ENCODE measurements at regions not wholly inside any gene's neighbourhood (a gene's known extent, or its start where the extent isn't known, plus 50 kb on each side); places are given as distances from the start of the nearest gene placed in this dataset.

DNA sequence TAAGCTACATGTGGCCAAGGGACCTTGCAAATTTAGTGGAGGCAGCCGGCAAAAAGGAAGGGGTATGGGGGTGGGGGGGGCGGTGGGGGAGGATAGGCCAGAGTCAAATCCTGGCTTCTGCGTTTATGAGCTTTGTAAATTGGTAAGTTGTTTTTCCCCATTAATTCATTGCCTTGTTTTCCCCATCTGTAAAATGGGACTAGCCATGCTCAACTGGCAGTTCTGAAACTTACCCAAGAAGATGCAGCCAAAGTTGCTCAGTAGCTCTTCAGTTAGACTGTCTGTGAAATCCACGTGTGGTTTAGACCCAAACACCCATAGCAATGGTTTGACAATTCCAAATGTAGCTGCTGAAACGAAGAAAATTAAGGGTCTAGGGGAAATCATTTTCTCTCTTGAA is 52.3 kb upstream of the FAM89A start:
- H3K4me2 ChIP-seq (ENCODE audit: insufficient read depth in 1 of 2, low read depth in 2 of 2, low read length in 2 of 2), result no peak overlapping the region
- no peaks in the 10 kb centered on the region for H3K36me3 ChIP-seq (ENCODE audit: control insufficient read depth in 2 of 4, insufficient read depth in 4 of 4, low read length in 3 of 4)
- no peaks in the 10 kb centered on the region for H4K20me1 ChIP-seq (replicated peaks in 1 of 2; ENCODE audit: control insufficient read depth in 1 of 2, insufficient read depth in 2 of 2, low read length in 2 of 2)
- H2BK5ac ChIP-seq (ENCODE audit: low read depth, low read length), result no peak overlapping the region
- no peak overlapping the region for H2BK120ac ChIP-seq (replicated peaks; ENCODE audit: low read depth, low read length)
- FAIRE-seq, result no peak
- H3K4me1 ChIP-seq (replicated peaks in 1 of 4; ENCODE audit: control insufficient read depth in 3 of 4, insufficient read depth in 4 of 4, low read length in 3 of 4), result no peaks in the 10 kb centered on the region
- no peak overlapping the region for H4K5ac ChIP-seq (ENCODE audit: insufficient read length, low read depth, low read length)
- no peak overlapping the region for H3K4ac ChIP-seq (replicated peaks; ENCODE audit: insufficient read length, low read depth, low read length)
- WGBS, 2 experiments (ENCODE audit: extremely low coverage in 1 of 2, insufficient coverage in 1 of 2, insufficient read length in 1 of 2, insufficient replicate concordance in 2 of 2, low coverage in 1 of 2, low lambda C conversion rate in 2 of 2, missing lambda C conversion rate in 1 of 2), result 71% methylated on average over 5 of the region's 5 CpGs; no CpG with 5 or more reads in 1 of the 2 experiments
- H3K9me3 ChIP-seq (ENCODE audit: insufficient read depth in 2 of 2, low read depth in 1 of 2, low read length in 1 of 2), result no peaks in the 10 kb centered on the region
- no peak overlapping the region for H2AFZ ChIP-seq (ENCODE audit: low read length)
- no peak overlapping the region for H3K23ac ChIP-seq (ENCODE audit: insufficient read length)
- H3K27ac ChIP-seq (ENCODE audit: low read depth, low read length), result no peak overlapping the region
- H3K27me3 ChIP-seq (replicated peaks in 1 of 4; ENCODE audit: control insufficient read depth in 3 of 4, extremely low read depth in 1 of 4, insufficient read depth in 3 of 4, low read length in 3 of 4), result peaks cover 0 to 3% (median 0%) of the 10 kb centered on the region in 4 experiments; a peak in 2 of 7 replicates
- H3K9ac ChIP-seq (replicated peaks in 1 of 4; ENCODE audit: extremely low read depth in 1 of 4, low read depth in 3 of 4, low read length in 3 of 4), result no peak overlapping the region
- H2BK20ac ChIP-seq (ENCODE audit: low read length), result no peak overlapping the region
- no peak overlapping the region for H4K8ac ChIP-seq (ENCODE audit: extremely low read depth, insufficient read depth, low read length)
- ChIA-PET CTCF (ENCODE audit: partially characterized antibody) (interaction anchor here (0.7 to 3.2 kb wide), 41 partner anchors 10 to 433 kb away, joined by 3 to 29 read pairs (median 4); partner anchors contain the start of gene FAM89A), POLR2A (ENCODE audit: partially characterized antibody) (no interaction called here)
- H3K79me1 ChIP-seq (ENCODE audit: low read depth, low read length), result no peaks in the 10 kb centered on the region
- no peak for TF ChIP-seq CREB1 (IDR thresholded peaks at IDR 0.05)
- TF ChIP-seq EZH2 (IDR thresholded peaks at IDR 0.05; ENCODE audit: low read depth, low read length, severe bottlenecking), result no peak
- no peak for TF ChIP-seq CTBP2 (IDR thresholded peaks at IDR 0.05; ENCODE audit: borderline replicate concordance, insufficient read depth, insufficient read length, low read length)
- TF ChIP-seq KDM4A (IDR thresholded peaks at IDR 0.05; ENCODE audit: low read depth, low read length, severe bottlenecking), result no peak
- no peak for TF ChIP-seq EGR1 (IDR thresholded peaks at IDR 0.05; ENCODE audit: borderline replicate concordance, low read depth, low read length)
- TF ChIP-seq POLR2AphosphoS5 (IDR thresholded peaks at IDR 0.05; ENCODE audit: low read depth, low read length), result no peak
- no peak for TF ChIP-seq NANOG (IDR thresholded peaks at IDR 0.05; ENCODE audit: insufficient read depth, low read depth, low read length, poor library complexity, severe bottlenecking)
- no peak for TF ChIP-seq CEBPB (IDR thresholded peaks at IDR 0.05; ENCODE audit: low read depth, low read length)
- no peak for TF ChIP-seq JUND (IDR thresholded peaks at IDR 0.05; ENCODE audit: low read length)
- no peak for TF ChIP-seq HDAC6 (IDR thresholded peaks at IDR 0.05; ENCODE audit: low read depth, low read length)
- TF ChIP-seq PHF8 (conservative IDR thresholded peaks at IDR 0.05; ENCODE audit: low read depth, low read length), result no peak
- TF ChIP-seq TCF12 (IDR thresholded peaks at IDR 0.05; ENCODE audit: low read depth, low read length), result no peak
- TF ChIP-seq CHD2 (IDR thresholded peaks at IDR 0.05; ENCODE audit: low read length), result no peak
- no peak overlapping the region for H4K91ac ChIP-seq (replicated peaks; ENCODE audit: insufficient read length, low read length)
- H2AK5ac ChIP-seq (ENCODE audit: low read depth, low read length), result no peak overlapping the region
- H3K18ac ChIP-seq (ENCODE audit: extremely low read depth, low read length), result no peak overlapping the region
- H3K79me2 ChIP-seq (ENCODE audit: control insufficient read depth in 1 of 2, insufficient read depth in 2 of 2, low read length in 2 of 2), result no peaks in the 10 kb centered on the region
- H3K23me2 ChIP-seq (ENCODE audit: low read depth, low read length), result no peaks in the 10 kb centered on the region; the same call in 1 of the 2 replicates
- H3K56ac ChIP-seq (replicated peaks; ENCODE audit: insufficient read length, low read depth, low read length), result no peak overlapping the region
- H3K4me3 ChIP-seq (ENCODE audit: extremely low read depth in 1 of 4, insufficient read depth in 2 of 4, low read depth in 3 of 4, low read length in 4 of 4), result no peak overlapping the region
- H2BK12ac ChIP-seq (ENCODE audit: low read depth, low read length), result no peak overlapping the region
- H3K14ac ChIP-seq (ENCODE audit: insufficient read length), result no peak overlapping the region
- no peak overlapping the region for H2BK15ac ChIP-seq (ENCODE audit: low read length)
- DNase-seq (ENCODE audit: low read depth in 1 of 2, low spot score in 2 of 2), result no peak
